OCI-LY3 (cell line): ENCODE measurements at regions not wholly inside any gene's neighbourhood (a gene's known extent, or its start where the extent isn't known, plus 50 kb on each side); places are given as distances from the start of the nearest gene placed in this dataset.

Source experiments
- H2AFZ ChIP-seq: fragments of 200-600, 300-600 bp; shearing (Covaris generic); 2 replicates; pipeline ENCODE4 v1.6.0; 2014; ENCODE audit warnings: antibody characterized with exemption, low read depth, low read length
- H3K27ac ChIP-seq: fragments of 200-600, 300-600 bp; sonication (generic); 2 replicates; pipeline ENCODE4 v1.5.1; 2014; ENCODE audit warnings: mild to moderate bottlenecking, low read length, moderate library complexity, mixed read lengths
- H3K27me3 ChIP-seq: fragments of 200-600, 300-600 bp; sonication (generic); 2 replicates; pipeline ENCODE4 v1.6.1; 2014; ENCODE audit warnings: low read depth, low read length, mixed read lengths
- H3K36me3 ChIP-seq: fragments of 200-600, 300-600 bp; sonication (generic); replicated peaks from 2 replicates; pipeline ENCODE3; 2014; ENCODE audit warnings: low read depth, low read length, mixed read lengths
- H3K4me1 ChIP-seq: fragments of 300-600, 200-600 bp; sonication (generic); 2 replicates; pipeline ENCODE4 v1.6.1; 2014; ENCODE audit warnings: low read length, mixed read lengths
- H3K4me2 ChIP-seq: fragments of 200-600, 300-600 bp; sonication (generic); 2 replicates; pipeline ENCODE4 v1.6.1; 2014; ENCODE audit warnings: low read length, mixed read lengths
- H3K4me3 ChIP-seq: fragments of 300-600, 200-600 bp; sonication (generic); 2 replicates; pipeline ENCODE4 v1.5.1; 2014; ENCODE audit warnings: antibody characterized with exemption, mild to moderate bottlenecking, low read length, moderate library complexity
- H3K79me2 ChIP-seq: fragments of 300-600, 200-600 bp; shearing (Covaris generic); 2 replicates; pipeline ENCODE4 v1.6.1; 2014; ENCODE audit warnings: mild to moderate bottlenecking, low read length, mixed read lengths
- H3K9ac ChIP-seq: fragments of 300-600, 200-600 bp; shearing (Covaris generic); 2 replicates; pipeline ENCODE4 v1.6.0; 2014; ENCODE audit warnings: mild to moderate bottlenecking, low read length, moderate library complexity
- H3K9me3 ChIP-seq: fragments of 200-600, 300-600 bp; shearing (Covaris generic); 2 replicates; pipeline ENCODE4 v1.6.1; 2014; ENCODE audit warnings: low read length, mixed read lengths; ENCODE audit not compliant: insufficient read depth
- H4K20me1 ChIP-seq: fragments of 200-600, 300-600 bp; sonication (generic); 2 replicates; pipeline ENCODE4 v1.6.1; 2016; ENCODE audit warnings: low read length, mixed read lengths; ENCODE audit not compliant: insufficient read depth
- EZH2phosphoT487 ChIP-seq: fragments of 200-600 bp; shearing (Covaris generic); IDR thresholded peaks from 2 replicates; pipeline ENCODE4 v1.6.1; 2018; ENCODE audit warnings: antibody characterized with exemption, mixed run types, low read depth
- TF ChIP-seq, protein P1 (sequence below): fragments of 200-600, 300-600 bp; sonication (generic); IDR thresholded peaks from 2 replicates; pipeline ENCODE4 v1.5.1; 2014; ENCODE audit warnings: antibody characterized with exemption, low read length, low read depth

GRCh38 chr11:13897646-13898276, 64.8 kb upstream of the SPON1 start:
- Histone ChIP-seq H3K79me2 (no peaks in the 10 kb centered on the region), H3K27ac (no peak overlapping the region), H3K4me3 (no peak overlapping the region), H3K9me3 (no peaks in the 10 kb centered on the region), H3K36me3 (no peaks in the 10 kb centered on the region), H2AFZ (no peak overlapping the region), H3K9ac (no peak overlapping the region), H3K27me3 (no peaks in the 10 kb centered on the region), H3K4me2 (no peak overlapping the region), H3K4me1 (no peaks in the 10 kb centered on the region), H4K20me1 (no peaks in the 10 kb centered on the region)
- TF ChIP-seq EZH2phosphoT487, result no peak
- TF ChIP-seq, protein P1, sequence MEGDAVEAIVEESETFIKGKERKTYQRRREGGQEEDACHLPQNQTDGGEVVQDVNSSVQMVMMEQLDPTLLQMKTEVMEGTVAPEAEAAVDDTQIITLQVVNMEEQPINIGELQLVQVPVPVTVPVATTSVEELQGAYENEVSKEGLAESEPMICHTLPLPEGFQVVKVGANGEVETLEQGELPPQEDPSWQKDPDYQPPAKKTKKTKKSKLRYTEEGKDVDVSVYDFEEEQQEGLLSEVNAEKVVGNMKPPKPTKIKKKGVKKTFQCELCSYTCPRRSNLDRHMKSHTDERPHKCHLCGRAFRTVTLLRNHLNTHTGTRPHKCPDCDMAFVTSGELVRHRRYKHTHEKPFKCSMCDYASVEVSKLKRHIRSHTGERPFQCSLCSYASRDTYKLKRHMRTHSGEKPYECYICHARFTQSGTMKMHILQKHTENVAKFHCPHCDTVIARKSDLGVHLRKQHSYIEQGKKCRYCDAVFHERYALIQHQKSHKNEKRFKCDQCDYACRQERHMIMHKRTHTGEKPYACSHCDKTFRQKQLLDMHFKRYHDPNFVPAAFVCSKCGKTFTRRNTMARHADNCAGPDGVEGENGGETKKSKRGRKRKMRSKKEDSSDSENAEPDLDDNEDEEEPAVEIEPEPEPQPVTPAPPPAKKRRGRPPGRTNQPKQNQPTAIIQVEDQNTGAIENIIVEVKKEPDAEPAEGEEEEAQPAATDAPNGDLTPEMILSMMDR, result no peak

DNA sequence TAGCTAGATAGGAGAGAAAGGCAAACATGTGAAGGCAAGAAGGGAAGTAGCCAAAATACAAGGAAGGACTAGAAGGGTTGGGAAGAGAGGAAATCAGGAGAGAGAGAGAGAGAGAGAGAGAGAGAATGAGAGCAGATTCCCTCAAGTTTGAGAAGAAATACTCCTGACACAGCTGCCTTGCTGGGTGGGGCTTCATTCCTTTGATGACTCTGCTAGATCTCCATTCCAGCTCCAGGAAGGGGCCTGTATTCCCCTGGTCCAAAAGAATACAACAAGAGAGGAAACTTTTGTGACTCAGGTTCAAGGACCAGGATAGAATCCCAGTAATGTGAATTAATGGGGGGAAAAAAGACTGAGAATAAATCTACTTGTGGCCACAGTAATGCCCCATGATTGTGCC, 62.9 kb upstream of the SPON1 start:
- H3K4me1 ChIP-seq, result no peaks in the 10 kb centered on the region
- H2AFZ ChIP-seq, result no peak overlapping the region
- no peaks in the 10 kb centered on the region for H4K20me1 ChIP-seq
- H3K9ac ChIP-seq, result no peak overlapping the region
- H3K36me3 ChIP-seq, result no peaks in the 10 kb centered on the region
- H3K4me3 ChIP-seq, result no peak overlapping the region
- TF ChIP-seq, protein P1, result no peak
- TF ChIP-seq EZH2phosphoT487, result no peak
- no peaks in the 10 kb centered on the region for H3K9me3 ChIP-seq
- H3K27me3 ChIP-seq, result no peaks in the 10 kb centered on the region
- H3K79me2 ChIP-seq, result no peaks in the 10 kb centered on the region
- H3K4me2 ChIP-seq, result no peak overlapping the region
- H3K27ac ChIP-seq, result no peak overlapping the region

- Histone ChIP-seq H3K36me3 (no peaks in the 10 kb centered on the region), H4K20me1 (no peaks in the 10 kb centered on the region), H3K4me2 (no peak overlapping the region), H3K27me3 (no peaks in the 10 kb centered on the region), H3K27ac (no peak overlapping the region), H3K4me3 (no peak overlapping the region), H3K9ac (no peak overlapping the region), H3K9me3 (no peaks in the 10 kb centered on the region), H3K79me2 (no peaks in the 10 kb centered on the region), H3K4me1 (no peaks in the 10 kb centered on the region), H2AFZ (no peak overlapping the region)
- TF ChIP-seq EZH2phosphoT487, result no peak
- TF ChIP-seq, protein P1, result no peak
Observed at GRCh38 chr11:13902523-13902922, 60.0 kb upstream of the SPON1 start.

DNA sequence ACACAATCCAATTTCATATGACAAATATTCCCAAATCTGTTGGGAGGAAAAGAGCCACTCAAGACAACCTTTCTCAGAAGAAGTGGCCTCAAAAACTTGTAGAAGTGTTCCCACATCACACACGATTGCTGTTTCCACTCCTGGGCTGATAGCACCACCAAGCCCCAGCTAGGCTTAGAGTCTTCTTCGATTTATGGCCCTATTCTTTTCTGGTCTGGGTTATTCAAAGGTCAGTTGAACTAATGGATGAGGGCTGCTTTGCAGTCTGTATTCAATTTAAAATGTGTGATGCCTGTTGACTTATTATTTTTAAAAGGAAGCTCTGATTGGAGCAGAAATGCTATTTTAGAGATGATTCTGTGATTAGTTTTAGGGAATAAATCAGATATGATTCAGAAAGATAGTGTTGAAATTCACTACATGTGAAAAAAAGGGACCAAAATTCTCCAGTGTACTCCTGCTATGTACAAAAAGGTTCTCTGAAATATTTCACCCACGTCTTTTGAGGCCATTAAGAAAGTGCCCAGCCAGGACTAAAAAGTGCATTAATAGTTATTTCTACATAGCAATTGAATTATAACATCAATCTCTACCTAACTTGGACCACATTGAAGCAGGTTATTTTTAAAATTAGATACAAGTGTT, 57.3 kb upstream of the SPON1 start:
- Histone ChIP-seq H3K9me3 (no peaks in the 10 kb centered on the region), H2AFZ (no peak overlapping the region), H4K20me1 (no peaks in the 10 kb centered on the region), H3K36me3 (no peaks in the 10 kb centered on the region), H3K4me3 (no peak overlapping the region), H3K9ac (no peak overlapping the region), H3K4me1 (no peaks in the 10 kb centered on the region), H3K27me3 (no peaks in the 10 kb centered on the region), H3K27ac (no peak overlapping the region), H3K4me2 (no peak overlapping the region), H3K79me2 (no peaks in the 10 kb centered on the region)
- TF ChIP-seq, protein P1, result no peak
- no peak for TF ChIP-seq EZH2phosphoT487
